GM23338 (cell line): ENCODE measurements at regions not wholly inside any gene's neighbourhood (a gene's known extent, or its start where the extent isn't known, plus 50 kb on each side); places are given as distances from the start of the nearest gene placed in this dataset.

Source experiments
- CREB1 ChIP-seq: fragments of 250-450 bp; sonication (Bioruptor Pico); IDR thresholded peaks from 2 replicates; pipeline ENCODE4 v1.5.0; 2020; ENCODE audit warnings: low read depth, mild to moderate bottlenecking, moderate library complexity
- EZH2 ChIP-seq: fragments of 200-600 bp; sonication (generic); IDR thresholded peaks from one replicate; pipeline ENCODE4 v1.8.0; 2017; ENCODE audit warnings: antibody characterized with exemption, mild to moderate bottlenecking, low read depth; ENCODE audit not compliant: unreplicated experiment
- EZH2phosphoT487 ChIP-seq: fragments of 200-600 bp; sonication (generic); IDR thresholded peaks from one replicate; pipeline ENCODE4 v1.8.1; 2018; ENCODE audit warnings: antibody characterized with exemption; ENCODE audit not compliant: unreplicated experiment
- JUNB ChIP-seq: IDR thresholded peaks from one replicate; pipeline ENCODE4 v1.6.1; 2016; ENCODE audit warnings: antibody characterized with exemption; ENCODE audit not compliant: unreplicated experiment
- NANOG ChIP-seq: IDR thresholded peaks from 2 replicates; pipeline ENCODE4 v1.6.1; 2016; ENCODE audit warnings: antibody characterized with exemption, borderline replicate concordance
- POLR2AphosphoS5 ChIP-seq: IDR thresholded peaks from 2 replicates; pipeline ENCODE4 v1.6.1; 2016; ENCODE audit warnings: antibody characterized with exemption, low read depth
- STAT1 ChIP-seq: IDR thresholded peaks from one replicate; pipeline ENCODE4 v1.6.1; 2016; ENCODE audit warnings: antibody characterized with exemption; ENCODE audit not compliant: unreplicated experiment
- ZNF114 ChIP-seq: fragments of 250-450 bp; sonication (Bioruptor Pico); IDR thresholded peaks from 2 replicates; pipeline ENCODE4 v1.5.0; 2020; ENCODE audit warnings: mild to moderate bottlenecking, moderate library complexity
- TF ChIP-seq, protein P1 (sequence below), 2 experiments: fragments of 200-600 bp in 1 of 2; sonication (generic) in 1 of 2; conservative IDR thresholded peaks; 2 replicates each; pipeline versions ENCODE4 v1.5.1 to v1.6.1; 2016 to 2017; ENCODE audit warnings: antibody characterized with exemption in 2 of 2, low read depth in 2 of 2, mild to moderate bottlenecking in 2 of 2, moderate library complexity in 1 of 2
- TF ChIP-seq, protein P2 (sequence below): IDR thresholded peaks from one replicate; pipeline ENCODE4 v1.6.1; 2018; ENCODE audit warnings: antibody characterized with exemption; ENCODE audit not compliant: unreplicated experiment
- TF ChIP-seq, protein P3 (sequence below): IDR thresholded peaks from 2 replicates; pipeline ENCODE4 v1.6.1; 2016; ENCODE audit warnings: antibody characterized with exemption
- TF ChIP-seq, protein P4 (sequence below): fragments of 250-450 bp; sonication (Bioruptor Pico); IDR thresholded peaks from 2 replicates; pipeline ENCODE4 v1.5.0; 2020; ENCODE audit warnings: mild to moderate bottlenecking, moderate library complexity

DNA sequence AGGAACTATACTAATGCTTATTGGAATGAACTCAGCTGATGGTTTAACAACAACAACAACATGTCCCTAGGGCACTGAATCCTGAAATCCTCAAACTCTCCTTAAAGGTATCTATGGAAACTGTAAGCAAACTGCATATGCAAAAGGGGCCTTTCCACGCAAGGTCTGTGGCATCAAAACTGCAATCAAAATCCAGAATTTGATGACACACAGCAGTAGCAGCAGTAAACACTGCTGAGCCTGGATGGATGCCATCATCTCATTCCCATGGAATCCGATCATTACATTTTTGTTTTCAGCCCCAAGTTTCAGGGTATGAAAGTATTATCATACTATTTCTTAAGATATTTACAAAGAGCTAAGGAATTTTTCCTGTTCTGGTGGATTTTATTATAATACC, 399.7 kb downstream of the VPS13C start:
- TF ChIP-seq, protein P1, sequence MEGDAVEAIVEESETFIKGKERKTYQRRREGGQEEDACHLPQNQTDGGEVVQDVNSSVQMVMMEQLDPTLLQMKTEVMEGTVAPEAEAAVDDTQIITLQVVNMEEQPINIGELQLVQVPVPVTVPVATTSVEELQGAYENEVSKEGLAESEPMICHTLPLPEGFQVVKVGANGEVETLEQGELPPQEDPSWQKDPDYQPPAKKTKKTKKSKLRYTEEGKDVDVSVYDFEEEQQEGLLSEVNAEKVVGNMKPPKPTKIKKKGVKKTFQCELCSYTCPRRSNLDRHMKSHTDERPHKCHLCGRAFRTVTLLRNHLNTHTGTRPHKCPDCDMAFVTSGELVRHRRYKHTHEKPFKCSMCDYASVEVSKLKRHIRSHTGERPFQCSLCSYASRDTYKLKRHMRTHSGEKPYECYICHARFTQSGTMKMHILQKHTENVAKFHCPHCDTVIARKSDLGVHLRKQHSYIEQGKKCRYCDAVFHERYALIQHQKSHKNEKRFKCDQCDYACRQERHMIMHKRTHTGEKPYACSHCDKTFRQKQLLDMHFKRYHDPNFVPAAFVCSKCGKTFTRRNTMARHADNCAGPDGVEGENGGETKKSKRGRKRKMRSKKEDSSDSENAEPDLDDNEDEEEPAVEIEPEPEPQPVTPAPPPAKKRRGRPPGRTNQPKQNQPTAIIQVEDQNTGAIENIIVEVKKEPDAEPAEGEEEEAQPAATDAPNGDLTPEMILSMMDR (conservative IDR thresholded peaks at IDR 0.05; ENCODE audit: low read depth in 2 of 2): no peak
- no peak for TF ChIP-seq POLR2AphosphoS5
- TF ChIP-seq EZH2: no peak
- no peak for TF ChIP-seq CREB1 (CRISPR knock-in tag)
- TF ChIP-seq EZH2phosphoT487: no peak
- TF ChIP-seq, protein P2, sequence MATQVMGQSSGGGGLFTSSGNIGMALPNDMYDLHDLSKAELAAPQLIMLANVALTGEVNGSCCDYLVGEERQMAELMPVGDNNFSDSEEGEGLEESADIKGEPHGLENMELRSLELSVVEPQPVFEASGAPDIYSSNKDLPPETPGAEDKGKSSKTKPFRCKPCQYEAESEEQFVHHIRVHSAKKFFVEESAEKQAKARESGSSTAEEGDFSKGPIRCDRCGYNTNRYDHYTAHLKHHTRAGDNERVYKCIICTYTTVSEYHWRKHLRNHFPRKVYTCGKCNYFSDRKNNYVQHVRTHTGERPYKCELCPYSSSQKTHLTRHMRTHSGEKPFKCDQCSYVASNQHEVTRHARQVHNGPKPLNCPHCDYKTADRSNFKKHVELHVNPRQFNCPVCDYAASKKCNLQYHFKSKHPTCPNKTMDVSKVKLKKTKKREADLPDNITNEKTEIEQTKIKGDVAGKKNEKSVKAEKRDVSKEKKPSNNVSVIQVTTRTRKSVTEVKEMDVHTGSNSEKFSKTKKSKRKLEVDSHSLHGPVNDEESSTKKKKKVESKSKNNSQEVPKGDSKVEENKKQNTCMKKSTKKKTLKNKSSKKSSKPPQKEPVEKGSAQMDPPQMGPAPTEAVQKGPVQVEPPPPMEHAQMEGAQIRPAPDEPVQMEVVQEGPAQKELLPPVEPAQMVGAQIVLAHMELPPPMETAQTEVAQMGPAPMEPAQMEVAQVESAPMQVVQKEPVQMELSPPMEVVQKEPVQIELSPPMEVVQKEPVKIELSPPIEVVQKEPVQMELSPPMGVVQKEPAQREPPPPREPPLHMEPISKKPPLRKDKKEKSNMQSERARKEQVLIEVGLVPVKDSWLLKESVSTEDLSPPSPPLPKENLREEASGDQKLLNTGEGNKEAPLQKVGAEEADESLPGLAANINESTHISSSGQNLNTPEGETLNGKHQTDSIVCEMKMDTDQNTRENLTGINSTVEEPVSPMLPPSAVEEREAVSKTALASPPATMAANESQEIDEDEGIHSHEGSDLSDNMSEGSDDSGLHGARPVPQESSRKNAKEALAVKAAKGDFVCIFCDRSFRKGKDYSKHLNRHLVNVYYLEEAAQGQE: no peak
- TF ChIP-seq, protein P3, sequence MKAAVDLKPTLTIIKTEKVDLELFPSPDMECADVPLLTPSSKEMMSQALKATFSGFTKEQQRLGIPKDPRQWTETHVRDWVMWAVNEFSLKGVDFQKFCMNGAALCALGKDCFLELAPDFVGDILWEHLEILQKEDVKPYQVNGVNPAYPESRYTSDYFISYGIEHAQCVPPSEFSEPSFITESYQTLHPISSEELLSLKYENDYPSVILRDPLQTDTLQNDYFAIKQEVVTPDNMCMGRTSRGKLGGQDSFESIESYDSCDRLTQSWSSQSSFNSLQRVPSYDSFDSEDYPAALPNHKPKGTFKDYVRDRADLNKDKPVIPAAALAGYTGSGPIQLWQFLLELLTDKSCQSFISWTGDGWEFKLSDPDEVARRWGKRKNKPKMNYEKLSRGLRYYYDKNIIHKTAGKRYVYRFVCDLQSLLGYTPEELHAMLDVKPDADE: no peak
- TF ChIP-seq NANOG: no peak
- no peak for TF ChIP-seq ZNF114 (CRISPR knock-in tag)
- no peak for TF ChIP-seq STAT1
- TF ChIP-seq JUNB: no peak
- TF ChIP-seq, protein P4, sequence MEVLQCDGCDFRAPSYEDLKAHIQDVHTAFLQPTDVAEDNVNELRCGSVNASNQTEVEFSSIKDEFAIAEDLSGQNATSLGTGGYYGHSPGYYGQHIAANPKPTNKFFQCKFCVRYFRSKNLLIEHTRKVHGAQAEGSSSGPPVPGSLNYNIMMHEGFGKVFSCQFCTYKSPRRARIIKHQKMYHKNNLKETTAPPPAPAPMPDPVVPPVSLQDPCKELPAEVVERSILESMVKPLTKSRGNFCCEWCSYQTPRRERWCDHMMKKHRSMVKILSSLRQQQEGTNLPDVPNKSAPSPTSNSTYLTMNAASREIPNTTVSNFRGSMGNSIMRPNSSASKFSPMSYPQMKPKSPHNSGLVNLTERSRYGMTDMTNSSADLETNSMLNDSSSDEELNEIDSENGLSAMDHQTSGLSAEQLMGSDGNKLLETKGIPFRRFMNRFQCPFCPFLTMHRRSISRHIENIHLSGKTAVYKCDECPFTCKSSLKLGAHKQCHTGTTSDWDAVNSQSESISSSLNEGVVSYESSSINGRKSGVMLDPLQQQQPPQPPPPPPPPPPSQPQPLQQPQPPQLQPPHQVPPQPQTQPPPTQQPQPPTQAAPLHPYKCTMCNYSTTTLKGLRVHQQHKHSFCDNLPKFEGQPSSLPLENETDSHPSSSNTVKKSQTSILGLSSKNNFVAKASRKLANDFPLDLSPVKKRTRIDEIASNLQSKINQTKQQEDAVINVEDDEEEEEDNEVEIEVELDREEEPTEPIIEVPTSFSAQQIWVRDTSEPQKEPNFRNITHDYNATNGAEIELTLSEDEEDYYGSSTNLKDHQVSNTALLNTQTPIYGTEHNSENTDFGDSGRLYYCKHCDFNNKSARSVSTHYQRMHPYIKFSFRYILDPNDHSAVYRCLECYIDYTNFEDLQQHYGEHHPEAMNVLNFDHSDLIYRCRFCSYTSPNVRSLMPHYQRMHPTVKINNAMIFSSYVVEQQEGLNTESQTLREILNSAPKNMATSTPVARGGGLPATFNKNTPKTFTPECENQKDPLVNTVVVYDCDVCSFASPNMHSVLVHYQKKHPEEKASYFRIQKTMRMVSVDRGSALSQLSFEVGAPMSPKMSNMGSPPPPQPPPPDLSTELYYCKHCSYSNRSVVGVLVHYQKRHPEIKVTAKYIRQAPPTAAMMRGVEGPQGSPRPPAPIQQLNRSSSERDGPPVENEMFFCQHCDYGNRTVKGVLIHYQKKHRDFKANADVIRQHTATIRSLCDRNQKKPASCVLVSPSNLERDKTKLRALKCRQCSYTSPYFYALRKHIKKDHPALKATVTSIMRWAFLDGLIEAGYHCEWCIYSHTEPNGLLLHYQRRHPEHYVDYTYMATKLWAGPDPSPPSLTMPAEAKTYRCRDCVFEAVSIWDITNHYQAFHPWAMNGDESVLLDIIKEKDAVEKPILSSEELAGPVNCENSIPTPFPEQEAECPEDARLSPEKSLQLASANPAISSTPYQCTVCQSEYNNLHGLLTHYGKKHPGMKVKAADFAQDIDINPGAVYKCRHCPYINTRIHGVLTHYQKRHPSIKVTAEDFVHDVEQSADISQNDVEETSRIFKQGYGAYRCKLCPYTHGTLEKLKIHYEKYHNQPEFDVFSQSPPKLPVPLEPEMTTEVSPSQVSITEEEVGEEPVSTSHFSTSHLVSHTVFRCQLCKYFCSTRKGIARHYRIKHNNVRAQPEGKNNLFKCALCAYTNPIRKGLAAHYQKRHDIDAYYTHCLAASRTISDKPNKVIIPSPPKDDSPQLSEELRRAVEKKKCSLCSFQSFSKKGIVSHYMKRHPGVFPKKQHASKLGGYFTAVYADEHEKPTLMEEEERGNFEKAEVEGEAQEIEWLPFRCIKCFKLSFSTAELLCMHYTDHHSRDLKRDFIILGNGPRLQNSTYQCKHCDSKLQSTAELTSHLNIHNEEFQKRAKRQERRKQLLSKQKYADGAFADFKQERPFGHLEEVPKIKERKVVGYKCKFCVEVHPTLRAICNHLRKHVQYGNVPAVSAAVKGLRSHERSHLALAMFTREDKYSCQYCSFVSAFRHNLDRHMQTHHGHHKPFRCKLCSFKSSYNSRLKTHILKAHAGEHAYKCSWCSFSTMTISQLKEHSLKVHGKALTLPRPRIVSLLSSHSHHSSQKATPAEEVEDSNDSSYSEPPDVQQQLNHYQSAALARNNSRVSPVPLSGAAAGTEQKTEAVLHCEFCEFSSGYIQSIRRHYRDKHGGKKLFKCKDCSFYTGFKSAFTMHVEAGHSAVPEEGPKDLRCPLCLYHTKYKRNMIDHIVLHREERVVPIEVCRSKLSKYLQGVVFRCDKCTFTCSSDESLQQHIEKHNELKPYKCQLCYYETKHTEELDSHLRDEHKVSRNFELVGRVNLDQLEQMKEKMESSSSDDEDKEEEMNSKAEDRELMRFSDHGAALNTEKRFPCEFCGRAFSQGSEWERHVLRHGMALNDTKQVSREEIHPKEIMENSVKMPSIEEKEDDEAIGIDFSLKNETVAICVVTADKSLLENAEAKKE: no peak
